H9 (cell line): ENCODE measurements at regions not wholly inside any gene's neighbourhood (a gene's known extent, or its start where the extent isn't known, plus 50 kb on each side); places are given as distances from the start of the nearest gene placed in this dataset.

ENCODE experiments used
- DNase-seq: peaks from one replicate; pipeline ENCODE4 v3.0.0-alpha.2; 2017
- H2AFZ ChIP-seq: one replicate; pipeline ENCODE4 v1.6.1; 2013; ENCODE audit warnings: mild to moderate bottlenecking, low read length, control low read depth, moderate library complexity
- H2AK5ac ChIP-seq: 2 replicates; pipeline ENCODE4 v1.6.1; 2013; ENCODE audit warnings: low read length, control low read depth, mixed read lengths; ENCODE audit not compliant: insufficient read length
- H2BK120ac ChIP-seq: one replicate; pipeline ENCODE4 v1.6.1; 2013; ENCODE audit warnings: low read depth, mild to moderate bottlenecking, low read length, control low read depth, inconsistent platforms; ENCODE audit not compliant: poor library complexity, severe bottlenecking
- H2BK12ac ChIP-seq: 2 replicates; pipeline ENCODE4 v1.6.1; 2013; ENCODE audit warnings: low read length, control low read depth, mixed read lengths, low read depth; ENCODE audit not compliant: insufficient read length
- H2BK15ac ChIP-seq: 2 replicates; pipeline ENCODE4 v1.6.1; 2013; ENCODE audit warnings: low read depth, low read length, control low read depth
- H2BK20ac ChIP-seq: one replicate; pipeline ENCODE4 v1.6.1; 2013; ENCODE audit warnings: low read depth, mild to moderate bottlenecking, low read length, control low read depth, inconsistent platforms; ENCODE audit not compliant: poor library complexity, severe bottlenecking
- H2BK5ac ChIP-seq: 2 replicates; pipeline ENCODE4 v1.6.1; 2013; ENCODE audit warnings: low read length, control low read depth, mixed read lengths; ENCODE audit not compliant: insufficient read length
- H3K14ac ChIP-seq: 2 replicates; pipeline ENCODE4 v1.6.1; 2013; ENCODE audit warnings: low read length, control low read depth; ENCODE audit not compliant: insufficient read depth
- H3K18ac ChIP-seq: 2 replicates; pipeline ENCODE4 v1.6.1; 2013; ENCODE audit warnings: low read depth, mild to moderate bottlenecking, mixed read lengths, low read length, control low read depth; ENCODE audit not compliant: insufficient read length
- H3K23ac ChIP-seq: 2 replicates; pipeline ENCODE4 v1.6.1; 2013; ENCODE audit warnings: low read length, control low read depth, mixed read lengths, low read depth; ENCODE audit not compliant: insufficient read length
- H3K23me2 ChIP-seq: 2 replicates; pipeline ENCODE4 v1.6.1; 2013; ENCODE audit warnings: low read depth, mild to moderate bottlenecking, mixed read lengths, low read length, control low read depth; ENCODE audit not compliant: insufficient read length, poor library complexity, severe bottlenecking
- H3K27ac ChIP-seq: 2 replicates; pipeline ENCODE4 v1.5.1; 2013; ENCODE audit warnings: low read length, control low read depth, mixed read lengths, low read depth; ENCODE audit not compliant: insufficient read length
- H3K27me3 ChIP-seq: 2 replicates; pipeline ENCODE4 v1.6.1; 2013; ENCODE audit warnings: low read length, control low read depth, inconsistent platforms; ENCODE audit not compliant: insufficient read depth
- H3K4ac ChIP-seq: 2 replicates; pipeline ENCODE4 v1.6.1; 2013; ENCODE audit warnings: low read depth, mild to moderate bottlenecking, control low read depth, inconsistent platforms, low read length, moderate library complexity
- H3K4me1 ChIP-seq: 2 replicates; pipeline ENCODE4 v1.6.1; 2013; ENCODE audit warnings: low read length, control low read depth, inconsistent platforms; ENCODE audit not compliant: insufficient read depth
- H3K4me2 ChIP-seq: 2 replicates; pipeline ENCODE4 v1.6.1; 2013; ENCODE audit warnings: low read length, control low read depth, mixed read lengths; ENCODE audit not compliant: insufficient read length, insufficient read depth
- H3K56ac ChIP-seq: 2 replicates; pipeline ENCODE4 v1.6.1; 2013; ENCODE audit warnings: low read depth, mild to moderate bottlenecking, mixed read lengths, low read length, control low read depth; ENCODE audit not compliant: insufficient read length
- H3K79me1 ChIP-seq: 2 replicates; pipeline ENCODE4 v1.6.1; 2013; ENCODE audit warnings: low read depth, mild to moderate bottlenecking, moderate library complexity, low read length, control low read depth, inconsistent platforms; ENCODE audit not compliant: insufficient read depth, poor library complexity, severe bottlenecking
- H3K79me2 ChIP-seq: 2 replicates; pipeline ENCODE4 v1.6.1; 2013; ENCODE audit warnings: low read length, control low read depth, inconsistent platforms; ENCODE audit not compliant: insufficient read depth
- H3K9ac ChIP-seq: 2 replicates; pipeline ENCODE4 v1.6.1; 2013; ENCODE audit warnings: low read length, control low read depth, mixed read lengths; ENCODE audit not compliant: insufficient read length; ENCODE audit errors: extremely low read depth
- H3K9me3 ChIP-seq: one replicate; pipeline ENCODE4 v1.6.1; 2013; ENCODE audit warnings: low read depth, low read length, inconsistent platforms; ENCODE audit not compliant: control insufficient read depth
- H3T11ph ChIP-seq: one replicate; pipeline ENCODE4 v1.6.1; 2013; ENCODE audit warnings: mild to moderate bottlenecking, low read length, control low read depth, inconsistent platforms
- H4K20me1 ChIP-seq: one replicate; pipeline ENCODE4 v1.6.1; 2013; ENCODE audit not compliant: control insufficient read depth, insufficient read length, insufficient read depth
- H4K5ac ChIP-seq: 2 replicates; pipeline ENCODE4 v1.6.1; 2013; ENCODE audit warnings: low read depth, mild to moderate bottlenecking, mixed read lengths, low read length, control low read depth; ENCODE audit not compliant: insufficient read length
- H4K8ac ChIP-seq: replicated peaks from 2 replicates; pipeline ENCODE4 v1.6.1; 2013; ENCODE audit warnings: low read length, control low read depth, mixed read lengths, low read depth; ENCODE audit not compliant: insufficient read length
- H4K91ac ChIP-seq: 2 replicates; pipeline ENCODE4 v1.6.1; 2013; ENCODE audit warnings: low read depth, mild to moderate bottlenecking, moderate library complexity, mixed read lengths, low read length, control low read depth; ENCODE audit not compliant: insufficient read length
- H3K27ac Mint-ChIP-seq, 3 experiments: 2 replicates in 2 of 3; 3 replicates in 1 of 3; pipeline ENCODE4 v1.8.0; 2020 to 2021; ENCODE audit warnings: mixed read lengths in 3 of 3, mild to moderate bottlenecking in 1 of 3, moderate library complexity in 1 of 3
- H3K27me3 Mint-ChIP-seq: 2 replicates; pipeline ENCODE4 v1.8.0; 2021; ENCODE audit warnings: low read depth, mild to moderate bottlenecking, moderate library complexity, mixed read lengths
- H3K36me3 Mint-ChIP-seq, 3 experiments: 2 replicates in 2 of 3; 3 replicates in 1 of 3; pipeline ENCODE4 v1.8.0; 2020 to 2021; ENCODE audit warnings: low read depth in 3 of 3, mixed read lengths in 3 of 3; ENCODE audit not compliant: insufficient read depth in 1 of 3
- H3K4me1 Mint-ChIP-seq, 2 experiments: 2 replicates each; pipeline ENCODE4 v1.8.0; 2020; ENCODE audit warnings: mixed read lengths in 2 of 2
- H3K4me3 Mint-ChIP-seq, 2 experiments: 2 replicates in 1 of 2; 3 replicates in 1 of 2; pipeline ENCODE4 v1.8.0; 2020 to 2021; ENCODE audit warnings: mild to moderate bottlenecking in 2 of 2, mixed read lengths in 2 of 2, moderate library complexity in 1 of 2
- H3K9me3 Mint-ChIP-seq, 2 experiments: 2 replicates in 1 of 2; 3 replicates in 1 of 2; pipeline ENCODE4 v1.8.0; 2020; ENCODE audit warnings: mild to moderate bottlenecking in 2 of 2, mixed read lengths in 2 of 2, moderate library complexity in 1 of 2
- CTCF ChIP-seq: fragments of 200-600 bp; sonication (generic); conservative IDR thresholded peaks from 3 replicates; pipeline ENCODE4 v1.8.0; 2021; ENCODE audit warnings: antibody characterized with exemption, mild to moderate bottlenecking
- WGBS: extraction: QIAGEN DNeasy Blood & Tissue Kit; methylation state at CpG from one replicate; pipeline ENCODE4 v1.1.7; 2013; ENCODE audit warnings: missing lambda C conversion rate, low lambda C conversion rate, mixed read lengths; ENCODE audit not compliant: insufficient read length; ENCODE audit errors: extremely low coverage; 5-methylcytosine and 5-hydroxymethylcytosine counted together

- Histone ChIP-seq H2AK5ac (no peak overlapping the region), H3K18ac (no peak overlapping the region), H2BK12ac (no peak overlapping the region), H3K27me3 (no peaks in the 10 kb centered on the region), H2AFZ (no peak overlapping the region), H3T11ph (no peak overlapping the region), H4K8ac (no peak overlapping the region), H3K23ac (no peak overlapping the region), H2BK5ac (no peak overlapping the region), H3K9me3 (no peaks in the 10 kb centered on the region), H3K4ac (no peak overlapping the region), H3K56ac (no peak overlapping the region), H3K79me1 (no peaks in the 10 kb centered on the region), H3K9ac (no peak overlapping the region), H2BK15ac (no peak overlapping the region), H4K5ac (no peak overlapping the region), H3K27ac (no peak overlapping the region), H3K14ac (no peak overlapping the region), H3K79me2 (peaks cover 2% of the 10 kb centered on the region; the same call in 1 of the 2 replicates), H4K20me1 (no peaks in the 10 kb centered on the region), H2BK120ac (no peak overlapping the region), H3K4me1 (no peaks in the 10 kb centered on the region), H3K23me2 (no peaks in the 10 kb centered on the region), H4K91ac (no peak overlapping the region), H3K4me2 (no peak overlapping the region), H2BK20ac (no peak overlapping the region)
- H3K27me3 Mint-ChIP-seq: peaks cover 1% of the 10 kb centered on the region; the same call in 1 of the 2 replicates
- no peak for TF ChIP-seq CTCF
- peaks cover 7 to 11% of the 10 kb centered on the region in 2 experiments for H3K4me1 Mint-ChIP-seq
- no peak overlapping the region for H3K27ac Mint-ChIP-seq
- H3K4me3 Mint-ChIP-seq: no peak overlapping the region
- DNase-seq: no peak
- H3K9me3 Mint-ChIP-seq: peaks cover 6 to 7% of the 10 kb centered on the region in 2 experiments; a peak in 3 of 5 replicates
- WGBS: no CpG with 5 or more reads among the region's 18 CpGs
- H3K36me3 Mint-ChIP-seq: peaks cover 7 to 10% (median 7%) of the 10 kb centered on the region in 3 experiments
Observed at GRCh38 chr22:48603621-48604320, 1223.9 kb downstream of the BRD1 start.
